Liver (tissue), 3 donors: ENCODE measurements at regions not wholly inside any gene's neighbourhood (a gene's known extent, or its start where the extent isn't known, plus 50 kb on each side); places are given as distances from the start of the nearest gene placed in this dataset.

Source experiments
- RAD21 ChIP-seq, 2 donors: IDR thresholded peaks; 2 replicates each; pipeline ENCODE4 v1.6.1; 2016; ENCODE audit warnings: antibody characterized with exemption in 2 of 2, mild to moderate bottlenecking in 2 of 2
- TAF1 ChIP-seq: conservative IDR thresholded peaks from 2 replicates; pipeline ENCODE4 v1.6.1; 2016; ENCODE audit warnings: antibody characterized with exemption, mild to moderate bottlenecking
- YY1 ChIP-seq: IDR thresholded peaks from 2 replicates; pipeline ENCODE4 v1.6.1; 2016; ENCODE audit warnings: antibody characterized with exemption, mild to moderate bottlenecking
- TF ChIP-seq, protein P1 (sequence below): fragments of 150-350 bp; IDR thresholded peaks from 2 replicates; pipeline ENCODE4 v1.5.1; 2017; ENCODE audit warnings: improper control_type of control experiment, low read depth, low read length; ENCODE audit not compliant: missing input control
- TF ChIP-seq, protein P2 (sequence below): IDR thresholded peaks from 2 replicates; pipeline ENCODE4 v1.6.1; 2016; ENCODE audit warnings: antibody characterized with exemption
- donor health status: healthy.
- donor health status: healthy.

DNA sequence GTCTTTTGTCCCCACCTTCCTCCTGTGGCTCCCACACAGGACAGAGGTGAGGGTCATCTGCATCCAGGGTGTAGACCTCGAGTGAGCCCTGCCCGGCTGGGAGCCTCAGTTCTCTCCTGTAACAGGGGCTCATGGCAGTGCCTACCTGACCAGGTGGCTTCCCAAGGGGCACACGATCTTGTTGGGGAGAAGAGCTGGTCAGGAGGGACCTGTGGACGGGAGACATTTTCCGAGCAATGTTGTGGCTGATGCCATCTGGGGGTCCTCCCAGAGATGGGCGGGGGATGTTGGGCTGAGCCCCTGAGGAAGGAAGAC, 51.9 kb downstream of the CEBPB start:
- TF ChIP-seq, protein P1, sequence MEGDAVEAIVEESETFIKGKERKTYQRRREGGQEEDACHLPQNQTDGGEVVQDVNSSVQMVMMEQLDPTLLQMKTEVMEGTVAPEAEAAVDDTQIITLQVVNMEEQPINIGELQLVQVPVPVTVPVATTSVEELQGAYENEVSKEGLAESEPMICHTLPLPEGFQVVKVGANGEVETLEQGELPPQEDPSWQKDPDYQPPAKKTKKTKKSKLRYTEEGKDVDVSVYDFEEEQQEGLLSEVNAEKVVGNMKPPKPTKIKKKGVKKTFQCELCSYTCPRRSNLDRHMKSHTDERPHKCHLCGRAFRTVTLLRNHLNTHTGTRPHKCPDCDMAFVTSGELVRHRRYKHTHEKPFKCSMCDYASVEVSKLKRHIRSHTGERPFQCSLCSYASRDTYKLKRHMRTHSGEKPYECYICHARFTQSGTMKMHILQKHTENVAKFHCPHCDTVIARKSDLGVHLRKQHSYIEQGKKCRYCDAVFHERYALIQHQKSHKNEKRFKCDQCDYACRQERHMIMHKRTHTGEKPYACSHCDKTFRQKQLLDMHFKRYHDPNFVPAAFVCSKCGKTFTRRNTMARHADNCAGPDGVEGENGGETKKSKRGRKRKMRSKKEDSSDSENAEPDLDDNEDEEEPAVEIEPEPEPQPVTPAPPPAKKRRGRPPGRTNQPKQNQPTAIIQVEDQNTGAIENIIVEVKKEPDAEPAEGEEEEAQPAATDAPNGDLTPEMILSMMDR = no peak
- TF ChIP-seq TAF1 (no peak), YY1 (no peak), RAD21 (IDR thresholded peaks at IDR 0.05) (no peak)
- TF ChIP-seq, protein P2, sequence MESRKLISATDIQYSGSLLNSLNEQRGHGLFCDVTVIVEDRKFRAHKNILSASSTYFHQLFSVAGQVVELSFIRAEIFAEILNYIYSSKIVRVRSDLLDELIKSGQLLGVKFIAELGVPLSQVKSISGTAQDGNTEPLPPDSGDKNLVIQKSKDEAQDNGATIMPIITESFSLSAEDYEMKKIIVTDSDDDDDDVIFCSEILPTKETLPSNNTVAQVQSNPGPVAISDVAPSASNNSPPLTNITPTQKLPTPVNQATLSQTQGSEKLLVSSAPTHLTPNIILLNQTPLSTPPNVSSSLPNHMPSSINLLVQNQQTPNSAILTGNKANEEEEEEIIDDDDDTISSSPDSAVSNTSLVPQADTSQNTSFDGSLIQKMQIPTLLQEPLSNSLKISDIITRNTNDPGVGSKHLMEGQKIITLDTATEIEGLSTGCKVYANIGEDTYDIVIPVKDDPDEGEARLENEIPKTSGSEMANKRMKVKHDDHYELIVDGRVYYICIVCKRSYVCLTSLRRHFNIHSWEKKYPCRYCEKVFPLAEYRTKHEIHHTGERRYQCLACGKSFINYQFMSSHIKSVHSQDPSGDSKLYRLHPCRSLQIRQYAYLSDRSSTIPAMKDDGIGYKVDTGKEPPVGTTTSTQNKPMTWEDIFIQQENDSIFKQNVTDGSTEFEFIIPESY = no peak
